Gastroesophageal sphincter (tissue), 3 donors: ENCODE measurements at regions not wholly inside any gene's neighbourhood (a gene's known extent, or its start where the extent isn't known, plus 50 kb on each side); places are given as distances from the start of the nearest gene placed in this dataset.

Source experiments
- CTCF ChIP-seq, 4 experiments: fragments of 200-600 bp in 2 of 4; fragments of 450-650 bp in 2 of 4; sonication (generic) in 1 of 4; IDR thresholded peaks; one replicate each; pipeline ENCODE4 v1.5.1; 2017 to 2019; ENCODE audit warnings: antibody characterized with exemption in 4 of 4, mild to moderate bottlenecking in 2 of 4, moderate library complexity in 2 of 4
- POLR2A ChIP-seq, 2 donors: fragments of 450-650 bp; IDR thresholded peaks; one replicate each; pipeline ENCODE4 v1.6.1; 2017; ENCODE audit warnings: antibody characterized with exemption in 2 of 2, mild to moderate bottlenecking in 2 of 2, moderate library complexity in 1 of 2
- POLR2AphosphoS5 ChIP-seq: sonication (generic); formaldehyde crosslinking; IDR thresholded peaks from one replicate; pipeline ENCODE4 v1.6.1; 2017; ENCODE audit warnings: antibody characterized with exemption

GRCh38 chr2:185537689-185538088 lies 200.9 kb upstream of the FSIP2 start:
- no peak for TF ChIP-seq CTCF (IDR thresholded peaks at IDR 0.05)
- no peak for TF ChIP-seq POLR2A (IDR thresholded peaks at IDR 0.05)
- TF ChIP-seq POLR2AphosphoS5 = no peak
